M059J (cell line): ENCODE measurements at regions not wholly inside any gene's neighbourhood (a gene's known extent, or its start where the extent isn't known, plus 50 kb on each side); places are given as distances from the start of the nearest gene placed in this dataset.

Experiments used
- DNase-seq: peaks from one replicate; pipeline ENCODE4 v3.0.0-alpha.2; 2012; ENCODE audit warnings: low read depth

- DNase-seq = no peak
These were observed 49.8 kb upstream of the ADORA2B start for GRCh38 chr17:15894913-15895658.
